GM10266 (cell line): ENCODE measurements at regions not wholly inside any gene's neighbourhood (a gene's known extent, or its start where the extent isn't known, plus 50 kb on each side); places are given as distances from the start of the nearest gene placed in this dataset.

Experiments used
- DNase-seq: peaks from one replicate; pipeline ENCODE4 v3.0.0; 2012; ENCODE audit errors: extremely low spot score
- CTCF ChIP-seq: IDR thresholded peaks from 2 replicates; pipeline ENCODE4 v1.5.1; 2012; ENCODE audit warnings: mild to moderate bottlenecking, low read depth; ENCODE audit not compliant: control insufficient read depth, insufficient read depth; ENCODE audit errors: missing control alignments

- TF ChIP-seq CTCF = no peak
- DNase-seq = no peak
These were observed 488.6 kb downstream of the HAPSTR1 start for GRCh38 chr16:9580025-9580424.

GRCh38 chr16:9593440-9593839 lies 502.0 kb downstream of the HAPSTR1 start:
- no peak for DNase-seq
- no peak for TF ChIP-seq CTCF

GRCh38 chr16:9594047-9594446 lies 502.6 kb downstream of the HAPSTR1 start:
- no peak for TF ChIP-seq CTCF
- DNase-seq = no peak

GRCh38 chr16:9594946-9595345 lies 503.5 kb downstream of the HAPSTR1 start:
- no peak for DNase-seq
- TF ChIP-seq CTCF = no peak

- DNase-seq = no peak
- TF ChIP-seq CTCF = no peak
These were observed 503.9 kb downstream of the HAPSTR1 start for GRCh38 chr16:9595393-9595792.

- no peak for DNase-seq
- TF ChIP-seq CTCF = no peak
These were observed 505.3 kb downstream of the HAPSTR1 start for GRCh38 chr16:9596788-9597187.

GRCh38 chr16:9597967-9598730 lies 506.7 kb downstream of the HAPSTR1 start:
- no peak for DNase-seq
- no peak for TF ChIP-seq CTCF
